ENCODE measurements at regions not wholly inside any gene's neighbourhood (a gene's known extent, or its start where the extent isn't known, plus 50 kb on each side); places are given as distances from the start of the nearest gene placed in this dataset.
A peak's percentile ranks its signal among the peaks of the same experiment; 100 is the strongest.

- no peak for DNase-seq (ENCODE audit: low read depth)
- TF ChIP-seq, protein P1, sequence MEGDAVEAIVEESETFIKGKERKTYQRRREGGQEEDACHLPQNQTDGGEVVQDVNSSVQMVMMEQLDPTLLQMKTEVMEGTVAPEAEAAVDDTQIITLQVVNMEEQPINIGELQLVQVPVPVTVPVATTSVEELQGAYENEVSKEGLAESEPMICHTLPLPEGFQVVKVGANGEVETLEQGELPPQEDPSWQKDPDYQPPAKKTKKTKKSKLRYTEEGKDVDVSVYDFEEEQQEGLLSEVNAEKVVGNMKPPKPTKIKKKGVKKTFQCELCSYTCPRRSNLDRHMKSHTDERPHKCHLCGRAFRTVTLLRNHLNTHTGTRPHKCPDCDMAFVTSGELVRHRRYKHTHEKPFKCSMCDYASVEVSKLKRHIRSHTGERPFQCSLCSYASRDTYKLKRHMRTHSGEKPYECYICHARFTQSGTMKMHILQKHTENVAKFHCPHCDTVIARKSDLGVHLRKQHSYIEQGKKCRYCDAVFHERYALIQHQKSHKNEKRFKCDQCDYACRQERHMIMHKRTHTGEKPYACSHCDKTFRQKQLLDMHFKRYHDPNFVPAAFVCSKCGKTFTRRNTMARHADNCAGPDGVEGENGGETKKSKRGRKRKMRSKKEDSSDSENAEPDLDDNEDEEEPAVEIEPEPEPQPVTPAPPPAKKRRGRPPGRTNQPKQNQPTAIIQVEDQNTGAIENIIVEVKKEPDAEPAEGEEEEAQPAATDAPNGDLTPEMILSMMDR (IDR thresholded peaks at IDR 0.05; ENCODE audit: insufficient read depth, low read depth, low read length, missing control alignments): no peak
- H3K4me3 ChIP-seq (ENCODE audit: low read length): no peak overlapping the region
Measured at GRCh38 chr4:160675550-160675949, 1488.2 kb downstream of the FSTL5 start.

GRCh38 chr4:160685729-160686128 lies 1478.1 kb downstream of the FSTL5 start:
- TF ChIP-seq, protein P1 (IDR thresholded peaks at IDR 0.05; ENCODE audit: insufficient read depth, low read depth, low read length, missing control alignments): no peak
- H3K4me3 ChIP-seq (ENCODE audit: low read length): no peak overlapping the region
- DNase-seq (ENCODE audit: low read depth): no peak

DNA sequence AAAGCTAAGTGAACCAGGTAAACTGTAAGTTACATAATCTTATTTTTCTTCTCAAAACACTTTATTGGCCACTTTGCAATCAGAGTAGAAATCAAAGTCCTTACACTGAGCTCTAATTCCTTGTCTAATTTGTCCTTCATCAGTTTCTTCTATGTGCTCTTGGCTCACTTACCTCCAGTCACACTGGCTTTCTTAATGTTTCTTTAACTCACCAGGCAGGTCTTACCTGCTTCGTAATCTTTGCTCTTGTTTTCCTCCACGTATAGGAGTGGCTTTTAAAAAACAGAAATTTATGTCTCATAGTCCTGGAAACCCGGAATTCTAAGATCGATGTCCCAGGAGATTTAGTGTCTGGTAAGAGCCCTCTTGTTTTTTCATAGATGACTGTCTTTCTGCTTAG lies 1462.1 kb downstream of the FSTL5 start:
- peak; percentile 33 for DNase-seq (ENCODE audit: low read depth)
- no peak overlapping the region for H3K4me3 ChIP-seq (ENCODE audit: low read length)
- TF ChIP-seq, protein P1 (IDR thresholded peaks at IDR 0.05; ENCODE audit: insufficient read depth, low read depth, low read length, missing control alignments): no peak

DNA sequence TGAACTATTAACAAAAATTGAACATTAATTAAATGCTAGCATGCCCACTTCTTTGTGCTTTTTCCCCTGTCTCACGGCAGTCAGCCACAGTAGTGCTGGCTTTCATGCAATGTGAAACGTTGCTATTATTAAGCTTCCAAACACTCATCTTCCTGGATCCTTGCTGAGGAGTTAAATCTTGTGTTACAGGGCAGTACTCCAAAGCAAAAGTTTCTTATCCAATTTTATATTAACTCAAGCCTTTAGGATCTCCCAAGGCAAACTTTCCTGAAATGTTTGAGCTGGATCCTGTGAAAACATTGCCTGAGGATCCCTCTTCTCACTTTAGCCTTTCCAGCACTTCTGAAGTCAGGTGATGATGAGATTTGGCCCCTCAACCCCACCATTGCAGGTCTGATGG lies 1454.8 kb downstream of the FSTL5 start:
- H3K4me3 ChIP-seq (ENCODE audit: low read length): no peak overlapping the region
- TF ChIP-seq, protein P1 (IDR thresholded peaks at IDR 0.05; ENCODE audit: insufficient read depth, low read depth, low read length, missing control alignments): no peak
- no peak for DNase-seq (ENCODE audit: low read depth)

- TF ChIP-seq, protein P1 (IDR thresholded peaks at IDR 0.05; ENCODE audit: insufficient read depth, low read depth, low read length, missing control alignments): no peak
- no peak overlapping the region for H3K4me3 ChIP-seq (ENCODE audit: low read length)
- no peak for DNase-seq (ENCODE audit: low read depth)
Measured at GRCh38 chr4:160709546-160709945, 1454.3 kb downstream of the FSTL5 start.

GRCh38 chr4:160716551-160716950 lies 1447.2 kb downstream of the FSTL5 start:
- no peak for DNase-seq (ENCODE audit: low read depth)
- H3K4me3 ChIP-seq (ENCODE audit: low read length): no peak overlapping the region
- TF ChIP-seq, protein P1 (IDR thresholded peaks at IDR 0.05; ENCODE audit: insufficient read depth, low read depth, low read length, missing control alignments): no peak

DNA sequence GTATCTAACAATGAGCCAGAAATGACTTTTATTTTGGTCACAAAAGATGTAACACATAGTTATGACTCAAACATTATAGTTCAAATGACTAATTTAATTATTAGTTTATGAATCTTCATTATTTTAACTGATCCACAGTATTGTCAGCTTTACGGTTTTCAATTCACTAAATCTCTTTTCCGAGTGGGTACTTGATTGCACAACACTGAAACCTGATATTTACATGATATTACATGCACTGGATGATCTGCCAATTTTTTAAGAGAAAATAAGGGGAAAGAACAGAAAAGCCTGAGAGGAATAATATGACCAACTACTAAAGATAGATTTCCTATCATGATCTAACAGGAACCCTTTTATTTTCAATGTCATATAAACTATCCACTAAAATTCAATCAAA lies 1446.0 kb downstream of the FSTL5 start:
- DNase-seq (ENCODE audit: low read depth): no peak
- TF ChIP-seq, protein P1 (IDR thresholded peaks at IDR 0.05; ENCODE audit: insufficient read depth, low read depth, low read length, missing control alignments): no peak
- H3K4me3 ChIP-seq (ENCODE audit: low read length): no peak overlapping the region
